ENCODE measurements at regions not wholly inside any gene's neighbourhood (a gene's known extent, or its start where the extent isn't known, plus 50 kb on each side); places are given as distances from the start of the nearest gene placed in this dataset.
"Not testable (repeated sequence)": the region's sequence is repeated elsewhere in the genome, so short reads cannot be mapped to it uniquely, and the experiment has no call there.

GRCh38 chr17:74133740-74134139 lies 69.7 kb upstream of the RPL38 start (continued):
- TF ChIP-seq RNF2 (IDR thresholded peaks at IDR 0.05; ENCODE audit: borderline replicate concordance, low read depth, low read length, missing control alignments, poor library complexity, severe bottlenecking): no peak
- TF ChIP-seq BRCA1 (IDR thresholded peaks at IDR 0.05; ENCODE audit: low read depth, low read length): no peak
- no peak for TF ChIP-seq ASH2L (IDR thresholded peaks at IDR 0.05; ENCODE audit: low read length)
- TF ChIP-seq CTBP2 (IDR thresholded peaks at IDR 0.05; ENCODE audit: borderline replicate concordance, insufficient read depth, insufficient read length, low read length): no peak
- TF ChIP-seq SP1 (IDR thresholded peaks at IDR 0.05; ENCODE audit: low read depth, low read length): no peak
- no peak for TF ChIP-seq TEAD4 (IDR thresholded peaks at IDR 0.05; ENCODE audit: low read depth, low read length)
- TF ChIP-seq SRF (IDR thresholded peaks at IDR 0.05; ENCODE audit: low read depth, low read length): no peak
- TF ChIP-seq CEBPB (IDR thresholded peaks at IDR 0.05; ENCODE audit: low read depth, low read length): no peak

- H4K8ac ChIP-seq (ENCODE audit: extremely low read depth, insufficient read depth, low read length); H3K4me2 ChIP-seq (ENCODE audit: insufficient read depth in 1 of 2, low read depth in 2 of 2, low read length in 2 of 2); H2BK5ac ChIP-seq (ENCODE audit: low read depth, low read length); H3K4me3 ChIP-seq (ENCODE audit: extremely low read depth in 1 of 4, insufficient read depth in 2 of 4, low read depth in 3 of 4, low read length in 4 of 4); H3K23me2 ChIP-seq (ENCODE audit: low read depth, low read length); H3K79me1 ChIP-seq (ENCODE audit: low read depth, low read length); FAIRE-seq; H2BK15ac ChIP-seq (ENCODE audit: low read length); H3K36me3 ChIP-seq (ENCODE audit: control insufficient read depth in 2 of 4, insufficient read depth in 4 of 4, low read length in 3 of 4); H3K4me1 ChIP-seq (replicated peaks in 1 of 4; ENCODE audit: control insufficient read depth in 3 of 4, insufficient read depth in 4 of 4, low read length in 3 of 4); CTCF ChIA-PET (ENCODE audit: partially characterized antibody); H4K91ac ChIP-seq (replicated peaks; ENCODE audit: insufficient read length, low read length); H3K27me3 ChIP-seq (replicated peaks in 1 of 4; ENCODE audit: control insufficient read depth in 3 of 4, extremely low read depth in 1 of 4, insufficient read depth in 3 of 4, low read length in 3 of 4); DNase-seq (ENCODE audit: low read depth in 1 of 2, low spot score in 2 of 2); H3K4ac ChIP-seq (replicated peaks; ENCODE audit: insufficient read length, low read depth, low read length); H2BK12ac ChIP-seq (ENCODE audit: low read depth, low read length); H2BK20ac ChIP-seq (ENCODE audit: low read length); H2AK5ac ChIP-seq (ENCODE audit: low read depth, low read length); H3K27ac ChIP-seq (ENCODE audit: low read depth, low read length); H3K56ac ChIP-seq (replicated peaks; ENCODE audit: insufficient read length, low read depth, low read length); H4K5ac ChIP-seq (ENCODE audit: insufficient read length, low read depth, low read length); H3K18ac ChIP-seq (ENCODE audit: extremely low read depth, low read length); H4K20me1 ChIP-seq (replicated peaks in 1 of 2; ENCODE audit: control insufficient read depth in 1 of 2, insufficient read depth in 2 of 2, low read length in 2 of 2); H3K79me2 ChIP-seq (ENCODE audit: control insufficient read depth in 1 of 2, insufficient read depth in 2 of 2, low read length in 2 of 2); H2BK120ac ChIP-seq (replicated peaks; ENCODE audit: low read depth, low read length); H3K14ac ChIP-seq (ENCODE audit: insufficient read length); H2AFZ ChIP-seq (ENCODE audit: low read length); H3K9ac ChIP-seq (replicated peaks in 1 of 4; ENCODE audit: extremely low read depth in 1 of 4, low read depth in 3 of 4, low read length in 3 of 4); POLR2A ChIA-PET (ENCODE audit: partially characterized antibody); H3K9me3 ChIP-seq (ENCODE audit: insufficient read depth in 2 of 2, low read depth in 1 of 2, low read length in 1 of 2); H3K23ac ChIP-seq (ENCODE audit: insufficient read length): not testable (repeated sequence)
- 84% methylated on average over 5 of the region's 5 CpGs; no CpG with 5 or more reads in 1 of the 2 experiments for WGBS, 2 experiments (ENCODE audit: extremely low coverage in 1 of 2, insufficient coverage in 1 of 2, insufficient read length in 1 of 2, insufficient replicate concordance in 2 of 2, low coverage in 1 of 2, low lambda C conversion rate in 2 of 2, missing lambda C conversion rate in 1 of 2)
These were observed 69.2 kb upstream of the RPL38 start for GRCh38 chr17:74134234-74134633.
